ENCODE measurements at regions not wholly inside any gene's neighbourhood (a gene's known extent, or its start where the extent isn't known, plus 50 kb on each side); places are given as distances from the start of the nearest gene placed in this dataset.

GRCh38 chrX:142711796-142712290 is 313.9 kb upstream of the SPANXN4 start:
- intact Hi-C loops (cut with micrococcal nuclease; ENCODE audit: unreplicated experiment): no loop called here

GRCh38 chrX:142702749-142703148 is 323.0 kb upstream of the SPANXN4 start:
- no peak for TF ChIP-seq POLR2AphosphoS5 (IDR thresholded peaks at IDR 0.05; ENCODE audit: low read depth, low read length)
- TF ChIP-seq REST (IDR thresholded peaks at IDR 0.05; ENCODE audit: insufficient read depth in 1 of 2, low read depth in 2 of 2, low read length in 1 of 2): no peak
- no peak for TF ChIP-seq SIN3A (IDR thresholded peaks at IDR 0.05; ENCODE audit: borderline replicate concordance, insufficient read depth, low read depth, low read length)
- no peak for TF ChIP-seq CTCF (IDR thresholded peaks at IDR 0.05)
- TF ChIP-seq TCF7L2 (IDR thresholded peaks at IDR 0.05; ENCODE audit: low read depth, low read length): no peak
- ATAC-seq (no peak), DNase-seq (ENCODE audit: low read depth, low spot score) (no peak)
- in situ Hi-C loops (cut with HindIII; ENCODE audit: low pct_unique_long_range_greater_than_20kb, low sequenced_read_pairs): no loop called here
- intact Hi-C loops (cut with micrococcal nuclease; ENCODE audit: unreplicated experiment): no loop called here
- no peaks in the 10 kb centered on the region for H3K9me3 ChIP-seq (ENCODE audit: control insufficient read depth, insufficient read depth, low read depth, low read length)
- POLR2A ChIA-PET: no interaction called here
- H3K4me3 ChIP-seq (ENCODE audit: low read depth in 2 of 2, low read length in 2 of 2): no peak overlapping the region
- CTCF ChIA-PET: no interaction called here
- no peaks in the 10 kb centered on the region for H3K36me3 ChIP-seq (ENCODE audit: control insufficient read depth, insufficient read depth, low read length)
- no peak overlapping the region for H3K27ac ChIP-seq (ENCODE audit: low read length)
- H3K27me3 ChIP-seq (ENCODE audit: control insufficient read depth, insufficient read depth, low read length): no peaks in the 10 kb centered on the region
- BruUV-seq (replicated peaks): no TSS peak
- no peaks in the 10 kb centered on the region for H3K4me1 ChIP-seq (ENCODE audit: control insufficient read depth, insufficient read depth, low read length)

More at GRCh38 chrX:142711796-142712290, 313.9 kb upstream of the SPANXN4 start:
- no peak overlapping the region for H3K4me3 ChIP-seq (ENCODE audit: low read depth in 2 of 2, low read length in 2 of 2)
- TF ChIP-seq TCF7L2 (IDR thresholded peaks at IDR 0.05; ENCODE audit: low read depth, low read length): no peak
- no peak for TF ChIP-seq REST (IDR thresholded peaks at IDR 0.05; ENCODE audit: insufficient read depth in 1 of 2, low read depth in 2 of 2, low read length in 1 of 2)
- TF ChIP-seq SIN3A (IDR thresholded peaks at IDR 0.05; ENCODE audit: borderline replicate concordance, insufficient read depth, low read depth, low read length): no peak
- TF ChIP-seq CTCF (IDR thresholded peaks at IDR 0.05): no peak
- TF ChIP-seq POLR2AphosphoS5 (IDR thresholded peaks at IDR 0.05; ENCODE audit: low read depth, low read length): no peak
- CTCF ChIA-PET: no interaction called here
- H3K27me3 ChIP-seq (ENCODE audit: control insufficient read depth, insufficient read depth, low read length): no peaks in the 10 kb centered on the region
- POLR2A ChIA-PET: no interaction called here
- ATAC-seq (no peak), DNase-seq (ENCODE audit: low read depth, low spot score) (no peak)
- no peaks in the 10 kb centered on the region for H3K4me1 ChIP-seq (ENCODE audit: control insufficient read depth, insufficient read depth, low read length)
- H3K9me3 ChIP-seq (ENCODE audit: control insufficient read depth, insufficient read depth, low read depth, low read length): no peaks in the 10 kb centered on the region
- H3K27ac ChIP-seq (ENCODE audit: low read length): no peak overlapping the region
- no peaks in the 10 kb centered on the region for H3K36me3 ChIP-seq (ENCODE audit: control insufficient read depth, insufficient read depth, low read length)
- in situ Hi-C loops (cut with HindIII; ENCODE audit: low pct_unique_long_range_greater_than_20kb, low sequenced_read_pairs): no loop called here
- no TSS peak for BruUV-seq (replicated peaks)
